HG03196 (cell line): ENCODE measurements at regions not wholly inside any gene's neighbourhood (a gene's known extent, or its start where the extent isn't known, plus 50 kb on each side); places are given as distances from the start of the nearest gene placed in this dataset.
"Not testable (repeated sequence)": the region's sequence is repeated elsewhere in the genome, so short reads cannot be mapped to it uniquely, and the experiment has no call there.

Source experiments
- ATAC-seq: cut with Tn5 transposase; IDR thresholded peaks from one replicate; pipeline ENCODE4 v1.9.1; 2021; ENCODE audit not compliant: unreplicated experiment

GRCh38 chr4:152200511-152201333, 335.2 kb downstream of the FBXW7 start:
- ATAC-seq, result no peak

- ATAC-seq, result no peak
These were observed 338.7 kb downstream of the FBXW7 start for GRCh38 chr4:152197211-152197610.

- ATAC-seq, result no peak
These were observed 340.0 kb downstream of the FBXW7 start for GRCh38 chr4:152195888-152196287.

GRCh38 chr4:152193059-152193458, 342.8 kb downstream of the FBXW7 start:
- ATAC-seq, result no peak

- no peak for ATAC-seq
These were observed 345.0 kb downstream of the FBXW7 start for GRCh38 chr4:152190907-152191306.

- ATAC-seq, result peak; percentile 80
These were observed 346.3 kb downstream of the FBXW7 start for GRCh38 chr4:152189451-152190179.

GRCh38 chr4:152188801-152189200, 347.1 kb downstream of the FBXW7 start:
- no peak for ATAC-seq

GRCh38 chr4:152187693-152188092, 348.2 kb downstream of the FBXW7 start:
- no peak for ATAC-seq

GRCh38 chr4:152185786-152186550, 349.9 kb downstream of the FBXW7 start:
- no peak for ATAC-seq

GRCh38 chr4:152181150-152181549, 354.7 kb downstream of the FBXW7 start:
- ATAC-seq, result no peak

GRCh38 chr4:152180369-152180768, 355.5 kb downstream of the FBXW7 start:
- no peak for ATAC-seq

GRCh38 chr4:152177538-152177937, 358.4 kb downstream of the FBXW7 start:
- ATAC-seq, result not testable (repeated sequence)

GRCh38 chr4:152176627-152177214, 359.2 kb downstream of the FBXW7 start:
- no peak for ATAC-seq

GRCh38 chr4:152175586-152175985, 360.3 kb downstream of the FBXW7 start:
- ATAC-seq, result no peak

- no peak for ATAC-seq
These were observed 363.7 kb downstream of the FBXW7 start for GRCh38 chr4:152172146-152172545.

GRCh38 chr4:152171556-152171955, 364.3 kb downstream of the FBXW7 start:
- no peak for ATAC-seq

- ATAC-seq, result no peak
These were observed 366.2 kb downstream of the FBXW7 start for GRCh38 chr4:152169683-152170082.

- ATAC-seq, result no peak
These were observed 366.8 kb downstream of the FBXW7 start for GRCh38 chr4:152168987-152169616.

- no peak for ATAC-seq
These were observed 369.3 kb downstream of the FBXW7 start for GRCh38 chr4:152166567-152166966.

GRCh38 chr4:152165846-152166245, 370.0 kb downstream of the FBXW7 start:
- no peak for ATAC-seq

GRCh38 chr4:152165146-152165545, 370.7 kb downstream of the FBXW7 start:
- no peak for ATAC-seq
